MCF 10A (cell line): ENCODE measurements at regions not wholly inside any gene's neighbourhood (a gene's known extent, or its start where the extent isn't known, plus 50 kb on each side); places are given as distances from the start of the nearest gene placed in this dataset.

Experiments
- BruUV-seq: library from RNA; stranded (reverse); fragments of 400-500 nt; replicated peaks from 2 replicates; lab custom pipeline; 2021; lab: Mats Ljungman, UMichigan
- CTCF ChIA-PET: fragments of 300-600 bp; sonication (Branson Sonifier 250); formaldehyde crosslinking; extraction: SDS; loops from one replicate; lab custom pipeline; 2021; ENCODE audit warnings: antibody characterized with exemption, inconsistent platforms; lab: Yijun Ruan, JAX
- POLR2A ChIA-PET: fragments of 300-600, 350-650 bp; sonication (Branson Sonifier 250); formaldehyde crosslinking; extraction: SDS; loops from one replicate; lab custom pipeline; 2020; ENCODE audit warnings: antibody characterized with exemption, inconsistent platforms; lab: Yijun Ruan, JAX
- DNase-seq: peaks from one replicate; pipeline ENCODE4 v3.0.0-alpha.2; 2018; ENCODE audit not compliant: unreplicated experiment
- H3K27ac Mint-ChIP-seq: one replicate; pipeline ENCODE4 v1.8.0; 2022; ENCODE audit warnings: mild to moderate bottlenecking, low read depth, mixed read lengths; ENCODE audit not compliant: unreplicated experiment
- H3K27me3 Mint-ChIP-seq: one replicate; pipeline ENCODE4 v1.8.0; 2022; ENCODE audit warnings: mixed read lengths; ENCODE audit not compliant: insufficient read depth, unreplicated experiment
- H3K36me3 Mint-ChIP-seq: one replicate; pipeline ENCODE4 v1.8.0; 2022; ENCODE audit warnings: mild to moderate bottlenecking, moderate library complexity, mixed read lengths; ENCODE audit not compliant: insufficient read depth, unreplicated experiment
- H3K4me1 Mint-ChIP-seq: one replicate; pipeline ENCODE4 v1.8.0; 2022; ENCODE audit warnings: mixed read lengths; ENCODE audit not compliant: insufficient read depth, unreplicated experiment
- H3K4me3 Mint-ChIP-seq: one replicate; pipeline ENCODE4 v1.8.0; 2022; ENCODE audit warnings: mild to moderate bottlenecking, moderate library complexity, mixed read lengths; ENCODE audit not compliant: unreplicated experiment
- H3K9me3 Mint-ChIP-seq: one replicate; pipeline ENCODE4 v1.8.0; 2022; ENCODE audit warnings: mixed read lengths; ENCODE audit not compliant: unreplicated experiment
- intact Hi-C: fragments of 100-400 bp; cut with micrococcal nuclease; formaldehyde crosslinking; loops from 2 replicates; pipeline ENCODE4 v1.14.1; 2022
- TF ChIP-seq, protein P1 (sequence below): fragments of 200-600 bp; IDR thresholded peaks from one replicate; pipeline ENCODE4 v1.8.0; 2022; ENCODE audit warnings: antibody characterized with exemption, mild to moderate bottlenecking; ENCODE audit not compliant: unreplicated experiment

GRCh38 chr5:92421196-92421595, 1038.1 kb upstream of the ARRDC3 start:
- intact Hi-C loops = no loop called here
- no peak overlapping the region for H3K27ac Mint-ChIP-seq
- POLR2A ChIA-PET = interaction anchor here (0.7 kb wide), 1 partner anchor 53 kb away, joined by 3 read pairs; no protein-coding TSS in a partner anchor
- no peaks in the 10 kb centered on the region for H3K36me3 Mint-ChIP-seq
- TF ChIP-seq, protein P1, sequence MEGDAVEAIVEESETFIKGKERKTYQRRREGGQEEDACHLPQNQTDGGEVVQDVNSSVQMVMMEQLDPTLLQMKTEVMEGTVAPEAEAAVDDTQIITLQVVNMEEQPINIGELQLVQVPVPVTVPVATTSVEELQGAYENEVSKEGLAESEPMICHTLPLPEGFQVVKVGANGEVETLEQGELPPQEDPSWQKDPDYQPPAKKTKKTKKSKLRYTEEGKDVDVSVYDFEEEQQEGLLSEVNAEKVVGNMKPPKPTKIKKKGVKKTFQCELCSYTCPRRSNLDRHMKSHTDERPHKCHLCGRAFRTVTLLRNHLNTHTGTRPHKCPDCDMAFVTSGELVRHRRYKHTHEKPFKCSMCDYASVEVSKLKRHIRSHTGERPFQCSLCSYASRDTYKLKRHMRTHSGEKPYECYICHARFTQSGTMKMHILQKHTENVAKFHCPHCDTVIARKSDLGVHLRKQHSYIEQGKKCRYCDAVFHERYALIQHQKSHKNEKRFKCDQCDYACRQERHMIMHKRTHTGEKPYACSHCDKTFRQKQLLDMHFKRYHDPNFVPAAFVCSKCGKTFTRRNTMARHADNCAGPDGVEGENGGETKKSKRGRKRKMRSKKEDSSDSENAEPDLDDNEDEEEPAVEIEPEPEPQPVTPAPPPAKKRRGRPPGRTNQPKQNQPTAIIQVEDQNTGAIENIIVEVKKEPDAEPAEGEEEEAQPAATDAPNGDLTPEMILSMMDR = no peak
- no peak for DNase-seq
- no TSS peak for BruUV-seq
- CTCF ChIA-PET = no interaction called here
- H3K4me1 Mint-ChIP-seq = no peaks in the 10 kb centered on the region
- H3K27me3 Mint-ChIP-seq = no peaks in the 10 kb centered on the region
- peaks cover 11% of the 10 kb centered on the region for H3K9me3 Mint-ChIP-seq
- H3K4me3 Mint-ChIP-seq = no peak overlapping the region

GRCh38 chr5:92419261-92419660, 1036.1 kb upstream of the ARRDC3 start:
- CTCF ChIA-PET = interaction anchor here (0.7 kb wide), 1 partner anchor 67 kb away, joined by 3 read pairs; no protein-coding TSS in a partner anchor
- no TSS peak for BruUV-seq
- Mint-ChIP-seq H3K9me3 (peaks cover 11% of the 10 kb centered on the region), H3K27ac (no peak overlapping the region), H3K4me3 (no peak overlapping the region), H3K27me3 (no peaks in the 10 kb centered on the region), H3K36me3 (no peaks in the 10 kb centered on the region), H3K4me1 (no peaks in the 10 kb centered on the region)
- POLR2A ChIA-PET = no interaction called here
- intact Hi-C loops = no loop called here
- TF ChIP-seq, protein P1 = no peak
- DNase-seq = no peak

DNA sequence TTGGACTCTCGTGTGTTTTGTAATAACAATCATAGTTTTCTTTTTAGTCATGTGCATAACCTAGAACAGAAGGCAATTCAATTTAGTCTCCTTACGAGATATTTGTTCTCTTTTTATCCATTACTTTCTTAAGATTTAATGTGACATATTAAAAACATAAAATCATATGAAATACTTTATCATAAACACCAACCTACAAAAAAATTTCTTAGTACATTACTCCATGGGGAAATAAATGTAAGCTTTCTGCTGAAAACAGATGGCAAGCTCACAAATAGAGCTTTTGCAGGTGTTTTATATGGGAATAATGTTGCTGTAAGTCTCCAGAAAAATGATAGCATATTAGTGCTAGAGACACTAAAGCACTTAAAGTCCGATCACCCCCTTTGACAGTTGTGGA, 1035.2 kb upstream of the ARRDC3 start:
- no peak for DNase-seq
- Mint-ChIP-seq H3K9me3 (peaks cover 11% of the 10 kb centered on the region), H3K27me3 (no peaks in the 10 kb centered on the region), H3K27ac (no peak overlapping the region), H3K36me3 (no peaks in the 10 kb centered on the region), H3K4me1 (no peaks in the 10 kb centered on the region), H3K4me3 (no peak overlapping the region)
- ChIA-PET CTCF (interaction anchor here (0.7 kb wide), 2 partner anchors 370 to 486 kb away, joined by 3 read pairs; no protein-coding TSS in a partner anchor), POLR2A (no interaction called here)
- intact Hi-C loops = no loop called here
- TF ChIP-seq, protein P1 = no peak
- BruUV-seq = no TSS peak

DNA sequence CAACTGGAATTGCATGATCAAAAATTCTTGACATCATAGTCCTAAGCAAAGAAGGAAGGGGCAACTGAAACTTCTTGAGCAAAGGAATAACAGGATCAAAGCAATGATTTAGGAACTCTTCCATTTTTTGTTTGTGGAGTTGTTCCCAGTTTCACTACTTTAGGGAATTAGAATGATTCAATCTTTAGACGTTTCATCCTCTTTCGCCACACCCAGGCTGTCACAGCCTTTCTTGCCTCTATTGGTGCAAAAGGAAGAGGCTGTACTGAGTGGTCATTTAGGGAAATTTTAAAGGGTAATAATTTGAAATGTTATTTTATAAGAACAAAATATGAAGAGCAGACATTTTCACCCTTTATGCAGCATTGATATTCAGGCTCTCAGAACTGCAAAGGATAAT, 1026.0 kb upstream of the ARRDC3 start:
- ChIA-PET CTCF (interaction anchor here (1.1 kb wide), 1 partner anchor 20 kb away, joined by 3 read pairs; no protein-coding TSS in a partner anchor), POLR2A (no interaction called here)
- Mint-ChIP-seq H3K27me3 (no peaks in the 10 kb centered on the region), H3K4me1 (peaks cover 5% of the 10 kb centered on the region), H3K4me3 (no peak overlapping the region), H3K9me3 (peaks cover 6% of the 10 kb centered on the region), H3K36me3 (no peaks in the 10 kb centered on the region), H3K27ac (no peak overlapping the region)
- DNase-seq = peak; percentile 23
- TF ChIP-seq, protein P1 = no peak
- intact Hi-C loops = no loop called here
- no TSS peak for BruUV-seq
